PC-3 (cell line): ENCODE measurements at regions not wholly inside any gene's neighbourhood (a gene's known extent, or its start where the extent isn't known, plus 50 kb on each side); places are given as distances from the start of the nearest gene placed in this dataset.

Experiments used
- ATAC-seq: fragments of 200-7000 bp; cut with Tn5 transposase; 2 replicates; pipeline ENCODE4 v1.9.1; 2020; ENCODE audit warnings: mild to moderate bottlenecking, moderate library complexity
- BruUV-seq: library from RNA; stranded (reverse); fragments of 400-500 nt; replicated peaks from 2 replicates; lab custom pipeline; 2021; lab: Mats Ljungman, UMichigan
- CTCF ChIA-PET: fragments of 300-600 bp; sonication (Branson Sonifier 250); formaldehyde crosslinking; loops from one replicate; lab custom pipeline; 2022; ENCODE audit warnings: antibody characterized with exemption; lab: Charles Lee
- POLR2A ChIA-PET: fragments of 300-600 bp; sonication (Branson Sonifier 250); formaldehyde crosslinking; loops from one replicate; lab custom pipeline; 2022; ENCODE audit warnings: antibody characterized with exemption; ENCODE audit not compliant: unreplicated experiment; lab: Charles Lee
- DNase-seq: peaks from one replicate; pipeline ENCODE4 v3.0.0-alpha.2; 2015
- H2AFZ ChIP-seq: fragments of 300-600 bp; sonication (generic); 2 replicates; pipeline ENCODE4 v1.6.0; 2016; ENCODE audit warnings: antibody characterized with exemption, low read length
- H3F3A ChIP-seq: fragments of 300-600 bp; sonication (generic); one replicate; pipeline ENCODE4 v1.6.0; 2017; ENCODE audit warnings: antibody characterized with exemption, low read length, control low read depth, mild to moderate bottlenecking; ENCODE audit not compliant: unreplicated experiment
- H3K27ac ChIP-seq: fragments of 300-600 bp; sonication (generic); 2 replicates; pipeline ENCODE4 v1.5.1; 2016; ENCODE audit warnings: mild to moderate bottlenecking, low read length
- H3K27me3 ChIP-seq: fragments of 300-600 bp; sonication (generic); 2 replicates; pipeline ENCODE4 v1.6.1; 2016; ENCODE audit warnings: low read length, mixed read lengths
- H3K36me3 ChIP-seq: fragments of 300-600 bp; sonication (generic); 2 replicates; pipeline ENCODE4 v1.6.1; 2016; ENCODE audit warnings: low read depth, mixed run types, low read length, mixed read lengths
- H3K4me1 ChIP-seq: fragments of 300-600 bp; sonication (generic); 2 replicates; pipeline ENCODE4 v1.5.1; 2016; ENCODE audit warnings: low read length; ENCODE audit not compliant: insufficient read depth
- H3K4me2 ChIP-seq: fragments of 300-600 bp; sonication (generic); 2 replicates; pipeline ENCODE4 v1.6.0; 2016; ENCODE audit warnings: low read length
- H3K4me3 ChIP-seq: fragments of 300-600 bp; sonication (generic); 2 replicates; pipeline ENCODE4 v1.5.1; 2016; ENCODE audit warnings: mild to moderate bottlenecking, low read length, mixed read lengths
- H3K79me2 ChIP-seq: fragments of 300-600 bp; sonication (generic); 2 replicates; pipeline ENCODE4 v1.6.1; 2017; ENCODE audit warnings: low read length, mixed read lengths
- H3K9ac ChIP-seq: fragments of 300-600 bp; sonication (generic); 2 replicates; pipeline ENCODE4 v1.6.0; 2016; ENCODE audit warnings: mild to moderate bottlenecking, low read length
- H3K9me2 ChIP-seq: fragments of 300-600 bp; sonication (generic); replicated peaks from 2 replicates; pipeline ENCODE4 v1.6.1; 2016; ENCODE audit warnings: mixed run types, low read length, mixed read lengths
- H3K9me3 ChIP-seq: fragments of 300-600 bp; sonication (generic); 2 replicates; pipeline ENCODE4 v1.6.1; 2016; ENCODE audit warnings: low read length, mixed read lengths
- H4K20me1 ChIP-seq: fragments of 300-600 bp; sonication (generic); 2 replicates; pipeline ENCODE4 v1.6.1; 2016; ENCODE audit warnings: low read length, mixed read lengths
- CTCF ChIP-seq: fragments of 300-600 bp; sonication (generic); conservative IDR thresholded peaks from 2 replicates; pipeline ENCODE4 v1.5.1; 2017; ENCODE audit warnings: antibody characterized with exemption, low read depth, mild to moderate bottlenecking, low read length
- EZH2 ChIP-seq: fragments of 300-600 bp; sonication (generic); IDR thresholded peaks from one replicate; pipeline ENCODE4 v1.6.1; 2017; ENCODE audit warnings: antibody characterized with exemption, mild to moderate bottlenecking, low read length; ENCODE audit not compliant: unreplicated experiment
- EZH2phosphoT487 ChIP-seq: fragments of 300-600 bp; sonication (generic); IDR thresholded peaks from 2 replicates; pipeline ENCODE4 v1.6.1; 2018; ENCODE audit warnings: mild to moderate bottlenecking, antibody characterized with exemption, low read length, borderline replicate concordance
- intact Hi-C: fragments of 100-400 bp; cut with micrococcal nuclease; formaldehyde crosslinking; loops from 2 replicates; pipeline ENCODE4 v1.9.0; 2023

GRCh38 chr6:84353459-84354423 lies 126.3 kb upstream of the CEP162 start:
- no peaks in the 10 kb centered on the region for H3K36me3 ChIP-seq
- no peaks in the 10 kb centered on the region for H3K9me3 ChIP-seq
- ChIA-PET POLR2A (no interaction called here), CTCF (no interaction called here)
- H3K27ac ChIP-seq: no peak overlapping the region
- H2AFZ ChIP-seq: no peak overlapping the region
- no peak overlapping the region for H3K4me2 ChIP-seq
- TF ChIP-seq EZH2 (no peak), CTCF (no peak), EZH2phosphoT487 (no peak)
- no peaks in the 10 kb centered on the region for H3K79me2 ChIP-seq
- no peak overlapping the region for H3K4me3 ChIP-seq
- ATAC-seq: no peak
- no peaks in the 10 kb centered on the region for H3K9me2 ChIP-seq
- no TSS peak for BruUV-seq
- no peak overlapping the region for H3K9ac ChIP-seq
- DNase-seq: peak; percentile 34
- H3K27me3 ChIP-seq: no peaks in the 10 kb centered on the region
- H3F3A ChIP-seq: no peaks in the 10 kb centered on the region
- no peaks in the 10 kb centered on the region for H4K20me1 ChIP-seq
- H3K4me1 ChIP-seq: peaks cover 11% of the 10 kb centered on the region
- intact Hi-C loops: loop anchor here (5.0 kb wide), 1 partner anchor 74 kb away; no protein-coding TSS in a partner anchor

- H3K79me2 ChIP-seq: no peaks in the 10 kb centered on the region
- no peaks in the 10 kb centered on the region for H4K20me1 ChIP-seq
- H3K4me2 ChIP-seq: no peak overlapping the region
- no TSS peak for BruUV-seq
- TF ChIP-seq EZH2phosphoT487: no peak
- TF ChIP-seq CTCF: no peak
- TF ChIP-seq EZH2: no peak
- no peaks in the 10 kb centered on the region for H3K27me3 ChIP-seq
- H3K36me3 ChIP-seq: no peaks in the 10 kb centered on the region
- H3K27ac ChIP-seq: no peak overlapping the region
- no peaks in the 10 kb centered on the region for H3F3A ChIP-seq
- H3K4me3 ChIP-seq: no peak overlapping the region
- no peaks in the 10 kb centered on the region for H3K9me3 ChIP-seq
- H3K9me2 ChIP-seq: no peaks in the 10 kb centered on the region
- ChIA-PET POLR2A (no interaction called here), CTCF (no interaction called here)
- peaks cover 11% of the 10 kb centered on the region for H3K4me1 ChIP-seq
- no peak overlapping the region for H2AFZ ChIP-seq
- H3K9ac ChIP-seq: no peak overlapping the region
- intact Hi-C loops: loop anchor here (5.0 kb wide), 1 partner anchor 77 kb away; no protein-coding TSS in a partner anchor
- ATAC-seq (peak; percentile 64), DNase-seq (peak; percentile 19)
Measured at GRCh38 chr6:84350397-84350796, 123.0 kb upstream of the CEP162 start.

- Histone ChIP-seq H3K27me3 (no peaks in the 10 kb centered on the region), H3K9me2 (no peaks in the 10 kb centered on the region), H3F3A (no peaks in the 10 kb centered on the region), H4K20me1 (no peaks in the 10 kb centered on the region), H3K9me3 (no peaks in the 10 kb centered on the region), H3K36me3 (no peaks in the 10 kb centered on the region), H3K9ac (no peak overlapping the region), H2AFZ (no peak overlapping the region), H3K79me2 (no peaks in the 10 kb centered on the region), H3K4me3 (no peak overlapping the region), H3K27ac (no peak overlapping the region), H3K4me1 (peaks cover 11% of the 10 kb centered on the region), H3K4me2 (no peak overlapping the region)
- CTCF ChIA-PET: no interaction called here
- intact Hi-C loops: loop anchor here (10.0 kb wide), 1 partner anchor 335 kb away; no protein-coding TSS in a partner anchor
- no peak for DNase-seq
- TF ChIP-seq EZH2phosphoT487 (no peak), CTCF (no peak), EZH2 (no peak)
- ATAC-seq: no peak
- POLR2A ChIA-PET: no interaction called here
- no TSS peak for BruUV-seq
Measured at GRCh38 chr6:84349542-84349941, 122.1 kb upstream of the CEP162 start.
